ENCODE measurements at regions not wholly inside any gene's neighbourhood (a gene's known extent, or its start where the extent isn't known, plus 50 kb on each side); places are given as distances from the start of the nearest gene placed in this dataset.
A peak's percentile ranks its signal among the peaks of the same experiment; 100 is the strongest.

DNA sequence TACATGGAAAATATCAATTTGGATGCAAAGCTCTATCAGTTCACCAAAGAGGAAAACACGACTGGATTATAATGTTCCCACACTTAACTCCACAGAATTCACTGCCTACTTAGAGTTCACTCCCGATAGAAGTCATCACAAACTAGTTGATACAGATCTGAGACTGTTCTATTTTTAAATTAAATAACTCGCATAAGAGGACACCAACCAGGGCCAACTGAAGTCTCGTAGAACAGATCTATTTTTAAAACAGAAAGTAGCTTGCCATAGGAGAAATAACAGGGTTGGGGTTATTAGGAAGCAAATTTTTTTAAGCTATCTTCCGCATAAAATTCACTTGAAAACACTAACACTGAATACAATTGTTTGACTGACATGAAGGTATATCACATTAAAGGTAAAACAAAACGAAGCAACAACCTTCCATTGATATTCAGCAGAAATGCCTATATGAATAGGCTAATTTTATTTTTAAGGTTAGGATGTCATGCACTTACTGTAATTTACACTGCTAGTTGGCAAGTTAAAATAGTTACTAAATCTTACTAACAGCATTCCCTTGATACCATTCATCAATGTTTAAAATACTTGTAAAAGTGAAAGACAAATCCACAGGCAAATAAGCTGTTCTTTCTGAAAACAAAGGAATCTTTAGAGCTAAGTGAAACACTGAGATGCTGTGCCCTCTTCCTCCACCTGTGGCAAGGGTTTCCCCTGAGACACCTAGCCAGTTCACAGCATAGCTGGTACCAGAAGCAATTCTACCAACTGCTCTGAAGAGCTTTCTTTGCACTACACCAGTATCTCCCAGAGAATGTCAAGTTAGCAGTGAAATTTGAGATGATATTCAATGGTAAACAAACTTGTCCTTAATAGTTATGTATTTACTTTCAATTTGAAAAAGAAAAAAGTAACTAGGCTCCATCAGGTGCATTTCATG, 186.7 kb upstream of the ANK3 start:
- intact Hi-C loops (cut with micrococcal nuclease): no loop called here
- no peak overlapping the region for H3K27ac Mint-ChIP-seq

DNA sequence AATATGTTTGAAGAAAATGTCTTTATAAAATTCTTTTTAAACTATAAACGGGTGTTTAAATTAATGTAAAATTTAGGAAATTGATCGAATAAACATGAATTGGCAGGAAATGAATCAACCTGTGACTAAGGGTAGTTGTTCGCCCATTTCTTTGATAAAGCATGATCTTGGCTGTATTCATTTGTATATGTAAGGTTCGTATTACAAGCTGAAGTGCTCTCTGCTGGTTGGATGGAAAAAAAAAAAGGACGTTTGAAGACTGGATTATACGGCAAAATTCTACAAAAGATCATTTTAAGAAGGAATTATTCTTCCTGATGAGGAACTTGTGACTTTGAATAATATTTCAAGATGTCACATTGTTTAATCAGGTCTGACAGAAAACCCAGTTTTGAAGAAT, 185.4 kb upstream of the ANK3 start:
- Mint-ChIP-seq H3K27ac (no peak overlapping the region), H3K4me1 (ENCODE audit: low read depth) (peaks cover 44% of the 10 kb centered on the region), H3K27me3 (no peaks in the 10 kb centered on the region), H3K4me3 (no peak overlapping the region), H3K36me3 (peaks cover 13% of the 10 kb centered on the region), H3K9me3 (peaks cover 12% of the 10 kb centered on the region)
- CTCF ChIA-PET: no interaction called here
- intact Hi-C loops (cut with micrococcal nuclease): no loop called here
- DNase-seq: no peak
- POLR2A ChIA-PET: no interaction called here

More for the DNA sequence above, 186.7 kb upstream of the ANK3 start:
- DNase-seq: no peak
- Mint-ChIP-seq H3K9me3 (peaks cover 12% of the 10 kb centered on the region), H3K36me3 (peaks cover 10% of the 10 kb centered on the region), H3K4me3 (peak overlapping the region; percentile 27), H3K4me1 (ENCODE audit: low read depth) (peaks cover 38% of the 10 kb centered on the region), H3K27me3 (no peaks in the 10 kb centered on the region)
- POLR2A ChIA-PET: no interaction called here
- CTCF ChIA-PET: interaction anchor here (1.1 kb wide), 1 partner anchor 13 kb away, joined by 3 read pairs; no protein-coding TSS in a partner anchor

DNA sequence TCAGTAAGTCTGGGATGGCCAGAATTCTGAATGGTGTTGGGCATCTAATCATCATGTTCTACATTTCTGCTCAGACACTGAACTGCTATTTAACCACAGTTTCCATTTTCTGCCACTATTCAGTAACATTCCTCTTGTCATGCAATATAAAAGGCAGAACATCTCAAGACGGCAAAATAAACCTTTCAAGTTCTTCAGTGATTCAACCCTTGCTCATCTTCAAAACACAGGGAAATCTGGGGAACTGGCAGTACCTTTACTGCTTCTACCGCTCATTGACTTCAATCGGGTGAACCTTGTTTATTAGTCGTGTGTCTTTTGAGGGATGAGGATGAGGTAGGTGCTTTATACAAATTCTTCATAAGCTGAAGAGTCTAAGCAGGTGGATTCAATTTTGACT, 184.7 kb upstream of the ANK3 start:
- Mint-ChIP-seq H3K27me3 (no peaks in the 10 kb centered on the region), H3K36me3 (peaks cover 13% of the 10 kb centered on the region), H3K4me3 (no peak overlapping the region), H3K27ac (peak overlapping the region; percentile 87), H3K9me3 (peaks cover 12% of the 10 kb centered on the region), H3K4me1 (ENCODE audit: low read depth) (peaks cover 47% of the 10 kb centered on the region)
- DNase-seq: no peak
- ChIA-PET CTCF (no interaction called here), POLR2A (no interaction called here)
- intact Hi-C loops (cut with micrococcal nuclease): loop anchor here (5.0 kb wide), 1 partner anchor 203 kb away; the partner anchor contains the start of gene CDK1

DNA sequence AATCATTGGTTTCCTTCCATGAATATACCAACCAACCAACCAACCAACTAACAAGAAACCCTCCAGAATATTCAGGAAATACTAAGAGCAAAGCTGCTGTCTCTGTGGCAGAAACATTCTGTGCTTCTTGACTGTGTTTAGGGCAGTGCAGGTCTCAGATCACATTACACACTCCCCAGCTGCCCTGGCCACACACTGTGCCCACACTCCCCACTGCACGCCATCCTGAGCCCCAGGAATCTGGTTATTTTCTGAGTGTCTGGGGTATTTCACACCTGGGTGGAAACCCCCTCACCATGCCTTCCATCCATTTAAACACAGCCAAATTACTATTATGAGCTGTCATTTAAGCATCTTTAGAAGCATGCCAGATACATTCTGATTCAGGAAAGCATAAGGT, 183.7 kb upstream of the ANK3 start:
- peak overlapping the region; percentile 87 for H3K27ac Mint-ChIP-seq
- DNase-seq: peak; percentile 82
- ChIA-PET POLR2A (interaction anchor here (0.7 kb wide), 1 partner anchor 56 kb away, joined by 3 read pairs; no protein-coding TSS in a partner anchor), CTCF (interaction anchor here (1.0 to 2.6 kb wide), 2 partner anchors 41 to 73 kb away, joined by 3 to 12 read pairs; no protein-coding TSS in a partner anchor)
- peaks cover 10% of the 10 kb centered on the region for H3K9me3 Mint-ChIP-seq
- peaks cover 49% of the 10 kb centered on the region for H3K4me1 Mint-ChIP-seq (ENCODE audit: low read depth)
- intact Hi-C loops (cut with micrococcal nuclease): loop anchor here (1.0 to 5.0 kb wide), 7 partner anchors 21 to 694 kb away; partner anchors contain the start of gene CDK1
- peaks cover 11% of the 10 kb centered on the region for H3K36me3 Mint-ChIP-seq
- H3K27me3 Mint-ChIP-seq: no peaks in the 10 kb centered on the region
- H3K4me3 Mint-ChIP-seq: peak overlapping the region; percentile 83

DNA sequence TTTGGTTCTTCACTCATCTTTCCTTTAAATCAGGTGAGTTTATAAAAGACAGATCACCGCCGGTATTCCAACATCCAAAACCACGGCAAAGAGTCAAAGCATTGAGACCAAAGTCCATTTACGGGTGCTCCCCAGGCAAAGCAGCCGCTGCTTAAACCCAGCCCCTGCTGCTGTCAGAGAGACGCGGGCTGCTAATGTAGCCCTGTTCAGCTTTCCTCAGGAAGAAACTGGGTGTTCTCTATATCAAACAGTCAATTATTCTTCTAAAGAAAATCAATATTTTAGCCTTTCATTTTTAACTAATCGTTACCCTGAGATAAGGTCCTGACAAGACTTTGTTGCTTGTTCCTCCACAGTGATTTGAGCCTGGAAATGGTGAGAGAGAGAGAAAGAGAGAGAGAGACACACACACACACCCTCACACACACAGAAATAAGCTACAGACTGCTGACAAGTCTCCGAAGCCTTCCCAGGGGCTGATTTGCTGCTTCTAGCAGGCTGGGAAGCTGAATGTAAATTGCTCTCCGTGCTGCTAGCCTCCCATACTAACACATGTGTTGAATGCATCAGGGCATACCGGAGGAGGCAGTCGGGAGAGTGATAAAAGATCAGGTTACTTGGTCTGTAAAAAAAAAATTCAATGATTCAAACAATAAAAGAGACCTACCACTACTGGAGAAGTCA, 183.0 kb upstream of the ANK3 start:
- intact Hi-C loops (cut with micrococcal nuclease): loop anchor here (1.0 to 5.0 kb wide), 7 partner anchors 22 to 693 kb away; partner anchors contain the start of gene CDK1
- Mint-ChIP-seq H3K27me3 (no peaks in the 10 kb centered on the region), H3K4me3 (peak overlapping the region; percentile 83), H3K9me3 (peaks cover 9% of the 10 kb centered on the region), H3K27ac (peak overlapping the region; percentile 87), H3K4me1 (ENCODE audit: low read depth) (peaks cover 54% of the 10 kb centered on the region), H3K36me3 (peaks cover 15% of the 10 kb centered on the region)
- ChIA-PET CTCF (interaction anchor here (1.0 to 2.6 kb wide), 2 partner anchors 41 to 74 kb away, joined by 3 to 12 read pairs; no protein-coding TSS in a partner anchor), POLR2A (interaction anchor here (0.7 kb wide), 1 partner anchor 57 kb away, joined by 3 read pairs; no protein-coding TSS in a partner anchor)
- peak; percentile 51 for DNase-seq

DNA sequence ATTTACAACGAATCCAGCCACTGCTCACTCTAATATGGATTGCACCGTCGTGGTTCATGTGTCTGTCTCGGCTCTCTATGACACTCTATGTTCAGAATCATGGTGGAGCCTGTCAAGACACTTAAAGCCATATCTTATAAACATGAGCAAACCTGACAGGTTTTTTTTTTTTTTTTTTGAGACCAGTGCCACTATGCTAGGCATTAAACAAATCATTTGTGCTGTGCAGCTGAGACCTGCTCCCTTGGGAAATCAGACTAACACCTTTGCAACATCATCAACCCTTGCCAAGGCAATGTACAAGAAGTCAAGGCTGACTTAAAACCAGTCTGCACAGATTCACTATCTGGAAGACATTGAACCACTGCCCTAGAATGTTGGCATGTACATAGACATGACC, 181.2 kb upstream of the ANK3 start:
- H3K36me3 Mint-ChIP-seq: peaks cover 15% of the 10 kb centered on the region
- peaks cover 56% of the 10 kb centered on the region for H3K4me1 Mint-ChIP-seq (ENCODE audit: low read depth)
- intact Hi-C loops (cut with micrococcal nuclease): loop anchor here (5.0 kb wide), 1 partner anchor 206 kb away; the partner anchor contains the start of gene CDK1
- ChIA-PET POLR2A (no interaction called here), CTCF (interaction anchor here (0.6 to 1.1 kb wide), 3 partner anchors 10 to 456 kb away, joined by 3 read pairs; no protein-coding TSS in a partner anchor)
- no peak for DNase-seq
- H3K4me3 Mint-ChIP-seq: peak overlapping the region; percentile 67
- no peak overlapping the region for H3K27ac Mint-ChIP-seq
- peaks cover 7% of the 10 kb centered on the region for H3K9me3 Mint-ChIP-seq
- H3K27me3 Mint-ChIP-seq: no peaks in the 10 kb centered on the region

DNA sequence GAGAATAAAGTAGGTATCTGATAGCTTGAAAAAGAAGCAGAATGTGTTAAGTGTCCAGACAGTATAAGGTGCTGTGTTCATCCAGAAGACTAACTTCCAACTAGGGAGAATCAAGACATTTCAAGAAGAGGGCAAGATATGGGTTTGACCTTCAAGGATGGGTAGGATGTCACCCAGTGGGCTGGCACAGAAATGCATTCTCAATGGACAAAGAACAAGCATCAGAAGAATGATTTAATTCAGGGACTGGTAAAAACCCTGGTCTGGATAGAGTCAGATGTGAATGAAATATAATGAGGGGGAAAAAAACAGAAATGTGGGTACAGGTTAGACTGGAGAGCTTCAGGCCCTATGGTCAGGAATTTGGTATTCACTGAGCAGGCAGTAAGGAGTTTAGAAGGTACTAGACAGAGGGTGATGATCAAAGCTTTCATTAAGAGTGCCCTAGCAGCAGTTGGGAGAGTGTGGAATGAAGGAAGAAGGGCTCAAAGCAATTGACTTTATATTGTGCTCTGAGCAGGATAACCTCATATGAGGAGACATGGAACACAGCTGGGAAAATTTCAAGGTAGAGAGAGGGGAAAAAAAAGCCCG, 180.7 kb upstream of the ANK3 start:
- Mint-ChIP-seq H3K9me3 (peaks cover 10% of the 10 kb centered on the region), H3K4me1 (ENCODE audit: low read depth) (peaks cover 59% of the 10 kb centered on the region), H3K27ac (peak overlapping the region; percentile 55), H3K27me3 (no peaks in the 10 kb centered on the region), H3K4me3 (peak overlapping the region; percentile 67), H3K36me3 (peaks cover 16% of the 10 kb centered on the region)
- CTCF ChIA-PET: interaction anchor here (0.6 to 1.1 kb wide), 3 partner anchors 10 to 456 kb away, joined by 3 read pairs; no protein-coding TSS in a partner anchor
- POLR2A ChIA-PET: no interaction called here
- DNase-seq: no peak
- intact Hi-C loops (cut with micrococcal nuclease): loop anchor here (5.0 kb wide), 1 partner anchor 207 kb away; the partner anchor contains the start of gene CDK1

DNA sequence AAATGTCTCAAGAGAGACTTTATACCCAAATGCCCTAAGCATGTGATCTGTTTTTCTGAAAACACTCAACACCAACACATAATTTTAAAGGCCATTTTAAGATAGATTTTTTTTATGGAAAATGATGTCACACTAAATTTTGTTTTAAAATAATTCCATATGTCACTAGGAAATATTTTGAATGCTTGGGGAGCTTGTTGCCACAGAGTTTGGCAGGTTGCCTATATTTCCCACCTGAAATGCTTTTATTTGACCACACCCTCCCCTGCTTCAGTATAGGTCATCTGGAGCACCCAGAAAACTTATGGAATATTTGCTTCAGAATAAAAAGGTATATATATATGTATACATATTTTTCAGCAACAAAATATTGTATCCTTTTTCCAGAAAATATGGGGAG, 180.0 kb upstream of the ANK3 start:
- ChIA-PET CTCF (interaction anchor here (0.6 to 1.2 kb wide), 3 partner anchors 23 to 1363 kb away, joined by 3 to 4 read pairs (median 3); no protein-coding TSS in a partner anchor), POLR2A (no interaction called here)
- peaks cover 61% of the 10 kb centered on the region for H3K4me1 Mint-ChIP-seq (ENCODE audit: low read depth)
- H3K4me3 Mint-ChIP-seq: no peak overlapping the region
- no peaks in the 10 kb centered on the region for H3K27me3 Mint-ChIP-seq
- H3K9me3 Mint-ChIP-seq: peaks cover 14% of the 10 kb centered on the region
- H3K27ac Mint-ChIP-seq: no peak overlapping the region
- no peak for DNase-seq
- intact Hi-C loops (cut with micrococcal nuclease): loop anchor here (5.0 kb wide), 1 partner anchor 208 kb away; the partner anchor contains the start of gene CDK1
- peaks cover 17% of the 10 kb centered on the region for H3K36me3 Mint-ChIP-seq

DNA sequence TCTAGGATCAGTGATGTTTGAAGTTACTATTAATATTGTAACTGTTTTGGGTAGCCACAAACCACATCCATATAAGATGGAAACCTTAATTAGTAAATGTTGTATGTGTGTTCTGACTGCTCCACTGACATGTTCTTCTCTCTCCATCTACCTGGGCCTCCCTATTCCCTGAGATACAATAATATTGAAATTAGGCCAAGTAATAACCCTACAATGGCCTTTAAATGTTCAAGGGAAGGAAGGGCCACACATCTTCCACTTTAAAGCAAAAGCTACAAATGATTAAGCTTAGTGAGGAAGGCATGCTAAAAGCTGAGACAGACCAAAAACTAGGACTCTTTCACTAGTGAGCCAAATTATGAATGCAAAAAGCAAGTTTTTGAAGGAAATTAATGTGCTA, 176.4 kb upstream of the ANK3 start:
- ChIA-PET POLR2A (interaction anchor here (0.8 to 1.3 kb wide), 3 partner anchors 26 to 39 kb away, joined by 3 to 4 read pairs (median 3); no protein-coding TSS in a partner anchor), CTCF (interaction anchor here (0.5 to 1.7 kb wide), 3 partner anchors 81 to 428 kb away, joined by 3 to 6 read pairs (median 4); no protein-coding TSS in a partner anchor)
- Mint-ChIP-seq H3K27ac (peak overlapping the region; percentile 49), H3K9me3 (peaks cover 14% of the 10 kb centered on the region), H3K36me3 (peaks cover 17% of the 10 kb centered on the region), H3K27me3 (no peaks in the 10 kb centered on the region), H3K4me1 (ENCODE audit: low read depth) (peaks cover 40% of the 10 kb centered on the region), H3K4me3 (no peak overlapping the region)
- DNase-seq: no peak
- intact Hi-C loops (cut with micrococcal nuclease): loop anchor here (1.0 to 2.0 kb wide), 2 partner anchors 45 to 75 kb away; no protein-coding TSS in a partner anchor

DNA sequence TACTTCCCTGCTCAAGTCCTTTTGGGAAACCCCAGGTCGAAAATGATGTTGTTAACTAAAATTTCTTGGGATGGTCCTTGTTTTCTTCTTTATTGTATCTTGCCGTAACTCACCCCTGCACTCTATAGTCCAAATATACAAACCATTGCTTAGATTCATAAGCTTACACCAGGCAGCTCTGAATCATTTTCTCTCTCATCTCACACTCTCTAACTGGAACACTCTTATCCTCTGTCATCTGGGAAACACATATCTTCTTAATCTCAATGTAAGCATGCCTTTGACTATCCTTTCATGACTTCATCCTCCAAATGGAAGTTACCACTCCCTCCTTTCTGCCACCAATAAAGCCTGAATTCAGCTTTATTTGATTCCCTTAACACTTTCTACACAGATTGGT, 175.8 kb upstream of the ANK3 start:
- peaks cover 16% of the 10 kb centered on the region for H3K36me3 Mint-ChIP-seq
- H3K4me3 Mint-ChIP-seq: no peak overlapping the region
- ChIA-PET POLR2A (interaction anchor here (0.8 to 1.3 kb wide), 2 partner anchors 25 to 28 kb away, joined by 3 to 4 read pairs; no protein-coding TSS in a partner anchor), CTCF (interaction anchor here (0.5 to 1.7 kb wide), 2 partner anchors 82 to 428 kb away, joined by 3 to 6 read pairs; no protein-coding TSS in a partner anchor)
- H3K27me3 Mint-ChIP-seq: no peaks in the 10 kb centered on the region
- H3K9me3 Mint-ChIP-seq: peaks cover 14% of the 10 kb centered on the region
- H3K4me1 Mint-ChIP-seq (ENCODE audit: low read depth): peaks cover 38% of the 10 kb centered on the region
- no peak for DNase-seq
- no peak overlapping the region for H3K27ac Mint-ChIP-seq
- intact Hi-C loops (cut with micrococcal nuclease): no loop called here

DNA sequence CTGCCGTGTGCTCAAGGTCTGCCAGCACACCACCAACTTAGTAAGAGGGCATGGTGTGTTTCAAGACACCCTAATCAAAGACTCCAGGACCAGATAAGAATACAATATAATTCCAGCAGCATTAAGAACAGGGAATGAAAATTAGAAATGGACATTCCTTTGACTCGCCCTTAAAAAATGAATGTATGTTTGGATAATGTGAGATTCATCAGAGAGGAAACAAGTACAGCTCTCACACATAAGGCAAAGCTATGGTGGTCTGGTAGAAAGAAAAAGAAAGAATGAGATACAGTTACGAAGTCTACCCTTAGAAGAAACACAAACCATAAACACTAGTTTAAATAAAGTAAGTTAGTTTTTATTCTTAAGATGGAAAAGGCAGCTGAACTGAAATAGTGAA, 174.8 kb upstream of the ANK3 start:
- peaks cover 14% of the 10 kb centered on the region for H3K9me3 Mint-ChIP-seq
- peaks cover 14% of the 10 kb centered on the region for H3K36me3 Mint-ChIP-seq
- no peaks in the 10 kb centered on the region for H3K27me3 Mint-ChIP-seq
- H3K4me1 Mint-ChIP-seq (ENCODE audit: low read depth): peaks cover 32% of the 10 kb centered on the region
- H3K27ac Mint-ChIP-seq: no peak overlapping the region
- H3K4me3 Mint-ChIP-seq: no peak overlapping the region
- ChIA-PET POLR2A (no interaction called here), CTCF (no interaction called here)
- intact Hi-C loops (cut with micrococcal nuclease): no loop called here
- no peak for DNase-seq

All from activated CD4-positive, alpha-beta memory T cell treated with anti-CD3 and anti-CD28 coated beads for 36 hours (primary cell).